H9 (cell line): ENCODE measurements at regions not wholly inside any gene's neighbourhood (a gene's known extent, or its start where the extent isn't known, plus 50 kb on each side); places are given as distances from the start of the nearest gene placed in this dataset.

Source experiments
- DNase-seq: peaks from one replicate; pipeline ENCODE4 v3.0.0-alpha.2; 2017
- H2AFZ ChIP-seq: one replicate; pipeline ENCODE4 v1.6.1; 2013; ENCODE audit warnings: mild to moderate bottlenecking, low read length, control low read depth, moderate library complexity
- H2AK5ac ChIP-seq: 2 replicates; pipeline ENCODE4 v1.6.1; 2013; ENCODE audit warnings: low read length, control low read depth, mixed read lengths; ENCODE audit not compliant: insufficient read length
- H2BK120ac ChIP-seq: one replicate; pipeline ENCODE4 v1.6.1; 2013; ENCODE audit warnings: low read depth, mild to moderate bottlenecking, low read length, control low read depth, inconsistent platforms; ENCODE audit not compliant: poor library complexity, severe bottlenecking
- H2BK12ac ChIP-seq: 2 replicates; pipeline ENCODE4 v1.6.1; 2013; ENCODE audit warnings: low read length, control low read depth, mixed read lengths, low read depth; ENCODE audit not compliant: insufficient read length
- H2BK15ac ChIP-seq: 2 replicates; pipeline ENCODE4 v1.6.1; 2013; ENCODE audit warnings: low read depth, low read length, control low read depth
- H2BK20ac ChIP-seq: one replicate; pipeline ENCODE4 v1.6.1; 2013; ENCODE audit warnings: low read depth, mild to moderate bottlenecking, low read length, control low read depth, inconsistent platforms; ENCODE audit not compliant: poor library complexity, severe bottlenecking
- H2BK5ac ChIP-seq: 2 replicates; pipeline ENCODE4 v1.6.1; 2013; ENCODE audit warnings: low read length, control low read depth, mixed read lengths; ENCODE audit not compliant: insufficient read length
- H3K14ac ChIP-seq: 2 replicates; pipeline ENCODE4 v1.6.1; 2013; ENCODE audit warnings: low read length, control low read depth; ENCODE audit not compliant: insufficient read depth
- H3K18ac ChIP-seq: 2 replicates; pipeline ENCODE4 v1.6.1; 2013; ENCODE audit warnings: low read depth, mild to moderate bottlenecking, mixed read lengths, low read length, control low read depth; ENCODE audit not compliant: insufficient read length
- H3K23ac ChIP-seq: 2 replicates; pipeline ENCODE4 v1.6.1; 2013; ENCODE audit warnings: low read length, control low read depth, mixed read lengths, low read depth; ENCODE audit not compliant: insufficient read length
- H3K23me2 ChIP-seq: 2 replicates; pipeline ENCODE4 v1.6.1; 2013; ENCODE audit warnings: low read depth, mild to moderate bottlenecking, mixed read lengths, low read length, control low read depth; ENCODE audit not compliant: insufficient read length, poor library complexity, severe bottlenecking
- H3K27ac ChIP-seq: 2 replicates; pipeline ENCODE4 v1.5.1; 2013; ENCODE audit warnings: low read length, control low read depth, mixed read lengths, low read depth; ENCODE audit not compliant: insufficient read length
- H3K27me3 ChIP-seq: 2 replicates; pipeline ENCODE4 v1.6.1; 2013; ENCODE audit warnings: low read length, control low read depth, inconsistent platforms; ENCODE audit not compliant: insufficient read depth
- H3K4ac ChIP-seq: 2 replicates; pipeline ENCODE4 v1.6.1; 2013; ENCODE audit warnings: low read depth, mild to moderate bottlenecking, control low read depth, inconsistent platforms, low read length, moderate library complexity
- H3K4me1 ChIP-seq: 2 replicates; pipeline ENCODE4 v1.6.1; 2013; ENCODE audit warnings: low read length, control low read depth, inconsistent platforms; ENCODE audit not compliant: insufficient read depth
- H3K4me2 ChIP-seq: 2 replicates; pipeline ENCODE4 v1.6.1; 2013; ENCODE audit warnings: low read length, control low read depth, mixed read lengths; ENCODE audit not compliant: insufficient read length, insufficient read depth
- H3K56ac ChIP-seq: 2 replicates; pipeline ENCODE4 v1.6.1; 2013; ENCODE audit warnings: low read depth, mild to moderate bottlenecking, mixed read lengths, low read length, control low read depth; ENCODE audit not compliant: insufficient read length
- H3K79me1 ChIP-seq: 2 replicates; pipeline ENCODE4 v1.6.1; 2013; ENCODE audit warnings: low read depth, mild to moderate bottlenecking, moderate library complexity, low read length, control low read depth, inconsistent platforms; ENCODE audit not compliant: insufficient read depth, poor library complexity, severe bottlenecking
- H3K79me2 ChIP-seq: 2 replicates; pipeline ENCODE4 v1.6.1; 2013; ENCODE audit warnings: low read length, control low read depth, inconsistent platforms; ENCODE audit not compliant: insufficient read depth
- H3K9ac ChIP-seq: 2 replicates; pipeline ENCODE4 v1.6.1; 2013; ENCODE audit warnings: low read length, control low read depth, mixed read lengths; ENCODE audit not compliant: insufficient read length; ENCODE audit errors: extremely low read depth
- H3K9me3 ChIP-seq: one replicate; pipeline ENCODE4 v1.6.1; 2013; ENCODE audit warnings: low read depth, low read length, inconsistent platforms; ENCODE audit not compliant: control insufficient read depth
- H3T11ph ChIP-seq: one replicate; pipeline ENCODE4 v1.6.1; 2013; ENCODE audit warnings: mild to moderate bottlenecking, low read length, control low read depth, inconsistent platforms
- H4K20me1 ChIP-seq: one replicate; pipeline ENCODE4 v1.6.1; 2013; ENCODE audit not compliant: control insufficient read depth, insufficient read length, insufficient read depth
- H4K5ac ChIP-seq: 2 replicates; pipeline ENCODE4 v1.6.1; 2013; ENCODE audit warnings: low read depth, mild to moderate bottlenecking, mixed read lengths, low read length, control low read depth; ENCODE audit not compliant: insufficient read length
- H4K8ac ChIP-seq: replicated peaks from 2 replicates; pipeline ENCODE4 v1.6.1; 2013; ENCODE audit warnings: low read length, control low read depth, mixed read lengths, low read depth; ENCODE audit not compliant: insufficient read length
- H4K91ac ChIP-seq: 2 replicates; pipeline ENCODE4 v1.6.1; 2013; ENCODE audit warnings: low read depth, mild to moderate bottlenecking, moderate library complexity, mixed read lengths, low read length, control low read depth; ENCODE audit not compliant: insufficient read length
- H3K27ac Mint-ChIP-seq, 3 experiments: 2 replicates in 2 of 3; 3 replicates in 1 of 3; pipeline ENCODE4 v1.8.0; 2020 to 2021; ENCODE audit warnings: mixed read lengths in 3 of 3, mild to moderate bottlenecking in 1 of 3, moderate library complexity in 1 of 3
- H3K27me3 Mint-ChIP-seq: 2 replicates; pipeline ENCODE4 v1.8.0; 2021; ENCODE audit warnings: low read depth, mild to moderate bottlenecking, moderate library complexity, mixed read lengths
- H3K36me3 Mint-ChIP-seq, 3 experiments: 2 replicates in 2 of 3; 3 replicates in 1 of 3; pipeline ENCODE4 v1.8.0; 2020 to 2021; ENCODE audit warnings: low read depth in 3 of 3, mixed read lengths in 3 of 3; ENCODE audit not compliant: insufficient read depth in 1 of 3
- H3K4me1 Mint-ChIP-seq, 2 experiments: 2 replicates each; pipeline ENCODE4 v1.8.0; 2020; ENCODE audit warnings: mixed read lengths in 2 of 2
- H3K4me3 Mint-ChIP-seq, 2 experiments: 2 replicates in 1 of 2; 3 replicates in 1 of 2; pipeline ENCODE4 v1.8.0; 2020 to 2021; ENCODE audit warnings: mild to moderate bottlenecking in 2 of 2, mixed read lengths in 2 of 2, moderate library complexity in 1 of 2
- H3K9me3 Mint-ChIP-seq, 2 experiments: 2 replicates in 1 of 2; 3 replicates in 1 of 2; pipeline ENCODE4 v1.8.0; 2020; ENCODE audit warnings: mild to moderate bottlenecking in 2 of 2, mixed read lengths in 2 of 2, moderate library complexity in 1 of 2
- WGBS: extraction: QIAGEN DNeasy Blood & Tissue Kit; methylation state at CpG from one replicate; pipeline ENCODE4 v1.1.7; 2013; ENCODE audit warnings: missing lambda C conversion rate, low lambda C conversion rate, mixed read lengths; ENCODE audit not compliant: insufficient read length; ENCODE audit errors: extremely low coverage; 5-methylcytosine and 5-hydroxymethylcytosine counted together
- TF ChIP-seq, protein P1 (sequence below): fragments of 200-600 bp; sonication (generic); conservative IDR thresholded peaks from 3 replicates; pipeline ENCODE4 v1.8.0; 2021; ENCODE audit warnings: antibody characterized with exemption, mild to moderate bottlenecking

- no peak overlapping the region for H4K8ac ChIP-seq
- H2BK5ac ChIP-seq, result no peak overlapping the region
- H2BK15ac ChIP-seq, result no peak overlapping the region
- H3K4me1 ChIP-seq, result no peaks in the 10 kb centered on the region
- Mint-ChIP-seq H3K4me1 (no peaks in the 10 kb centered on the region), H3K4me3 (no peak overlapping the region), H3K36me3 (no peaks in the 10 kb centered on the region), H3K27ac (no peak overlapping the region), H3K9me3 (no peaks in the 10 kb centered on the region), H3K27me3 (no peaks in the 10 kb centered on the region)
- no peak overlapping the region for H3K56ac ChIP-seq
- H3T11ph ChIP-seq, result no peak overlapping the region
- H2AK5ac ChIP-seq, result no peak overlapping the region
- no peak overlapping the region for H2BK120ac ChIP-seq
- no peak overlapping the region for H3K18ac ChIP-seq
- no peak overlapping the region for H3K9ac ChIP-seq
- DNase-seq, result no peak
- no peaks in the 10 kb centered on the region for H4K20me1 ChIP-seq
- no peak overlapping the region for H3K4me2 ChIP-seq
- no peak overlapping the region for H2BK20ac ChIP-seq
- TF ChIP-seq, protein P1, sequence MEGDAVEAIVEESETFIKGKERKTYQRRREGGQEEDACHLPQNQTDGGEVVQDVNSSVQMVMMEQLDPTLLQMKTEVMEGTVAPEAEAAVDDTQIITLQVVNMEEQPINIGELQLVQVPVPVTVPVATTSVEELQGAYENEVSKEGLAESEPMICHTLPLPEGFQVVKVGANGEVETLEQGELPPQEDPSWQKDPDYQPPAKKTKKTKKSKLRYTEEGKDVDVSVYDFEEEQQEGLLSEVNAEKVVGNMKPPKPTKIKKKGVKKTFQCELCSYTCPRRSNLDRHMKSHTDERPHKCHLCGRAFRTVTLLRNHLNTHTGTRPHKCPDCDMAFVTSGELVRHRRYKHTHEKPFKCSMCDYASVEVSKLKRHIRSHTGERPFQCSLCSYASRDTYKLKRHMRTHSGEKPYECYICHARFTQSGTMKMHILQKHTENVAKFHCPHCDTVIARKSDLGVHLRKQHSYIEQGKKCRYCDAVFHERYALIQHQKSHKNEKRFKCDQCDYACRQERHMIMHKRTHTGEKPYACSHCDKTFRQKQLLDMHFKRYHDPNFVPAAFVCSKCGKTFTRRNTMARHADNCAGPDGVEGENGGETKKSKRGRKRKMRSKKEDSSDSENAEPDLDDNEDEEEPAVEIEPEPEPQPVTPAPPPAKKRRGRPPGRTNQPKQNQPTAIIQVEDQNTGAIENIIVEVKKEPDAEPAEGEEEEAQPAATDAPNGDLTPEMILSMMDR, result no peak
- WGBS, result no CpG with 5 or more reads among the region's 7 CpGs
- H3K4ac ChIP-seq, result no peak overlapping the region
- no peak overlapping the region for H3K23ac ChIP-seq
- no peaks in the 10 kb centered on the region for H3K79me1 ChIP-seq
- H3K27me3 ChIP-seq, result no peaks in the 10 kb centered on the region
- H2BK12ac ChIP-seq, result no peak overlapping the region
- H4K91ac ChIP-seq, result no peak overlapping the region
- H2AFZ ChIP-seq, result no peak overlapping the region
- H3K14ac ChIP-seq, result no peak overlapping the region
- H3K79me2 ChIP-seq, result no peaks in the 10 kb centered on the region
- H3K23me2 ChIP-seq, result no peaks in the 10 kb centered on the region
- H3K27ac ChIP-seq, result no peak overlapping the region
- H3K9me3 ChIP-seq, result no peaks in the 10 kb centered on the region
- H4K5ac ChIP-seq, result no peak overlapping the region
Measured at GRCh38 chr2:82780050-82780449, 1679.0 kb downstream of the SUCLG1 start.
